OCI-LY3 (cell line): ENCODE measurements at regions not wholly inside any gene's neighbourhood (a gene's known extent, or its start where the extent isn't known, plus 50 kb on each side); places are given as distances from the start of the nearest gene placed in this dataset.

Source experiments
- EZH2phosphoT487 ChIP-seq: fragments of 200-600 bp; shearing (Covaris generic); IDR thresholded peaks from 2 replicates; pipeline ENCODE4 v1.6.1; 2018; ENCODE audit warnings: antibody characterized with exemption, mixed run types, low read depth
- TF ChIP-seq, protein P1 (sequence below): fragments of 200-600, 300-600 bp; sonication (generic); IDR thresholded peaks from 2 replicates; pipeline ENCODE4 v1.5.1; 2014; ENCODE audit warnings: antibody characterized with exemption, low read length, low read depth

DNA sequence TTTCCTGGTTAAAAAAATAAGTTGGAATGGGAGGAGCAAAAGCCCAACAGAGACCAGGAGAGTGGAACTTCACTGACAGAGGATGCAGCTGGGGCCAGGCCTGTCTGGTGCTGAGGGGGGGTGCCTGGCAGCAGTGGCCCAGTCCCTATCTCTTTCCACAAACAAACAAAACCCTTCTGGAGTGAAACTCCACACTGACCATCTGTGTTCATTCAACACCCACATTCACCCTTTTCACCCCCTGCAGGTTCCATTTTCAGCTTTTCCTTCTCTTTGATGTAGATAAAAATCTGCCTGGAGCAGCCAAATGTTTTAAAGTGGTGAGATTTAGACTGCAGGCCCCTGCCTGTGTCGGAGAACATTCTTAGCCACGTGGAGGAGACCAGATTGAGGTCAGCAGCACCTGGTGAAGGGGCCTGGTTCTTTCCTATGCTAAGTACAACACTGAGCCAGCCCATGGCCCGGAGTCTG, 161.4 kb upstream of the CDH11 start:
- TF ChIP-seq, protein P1, sequence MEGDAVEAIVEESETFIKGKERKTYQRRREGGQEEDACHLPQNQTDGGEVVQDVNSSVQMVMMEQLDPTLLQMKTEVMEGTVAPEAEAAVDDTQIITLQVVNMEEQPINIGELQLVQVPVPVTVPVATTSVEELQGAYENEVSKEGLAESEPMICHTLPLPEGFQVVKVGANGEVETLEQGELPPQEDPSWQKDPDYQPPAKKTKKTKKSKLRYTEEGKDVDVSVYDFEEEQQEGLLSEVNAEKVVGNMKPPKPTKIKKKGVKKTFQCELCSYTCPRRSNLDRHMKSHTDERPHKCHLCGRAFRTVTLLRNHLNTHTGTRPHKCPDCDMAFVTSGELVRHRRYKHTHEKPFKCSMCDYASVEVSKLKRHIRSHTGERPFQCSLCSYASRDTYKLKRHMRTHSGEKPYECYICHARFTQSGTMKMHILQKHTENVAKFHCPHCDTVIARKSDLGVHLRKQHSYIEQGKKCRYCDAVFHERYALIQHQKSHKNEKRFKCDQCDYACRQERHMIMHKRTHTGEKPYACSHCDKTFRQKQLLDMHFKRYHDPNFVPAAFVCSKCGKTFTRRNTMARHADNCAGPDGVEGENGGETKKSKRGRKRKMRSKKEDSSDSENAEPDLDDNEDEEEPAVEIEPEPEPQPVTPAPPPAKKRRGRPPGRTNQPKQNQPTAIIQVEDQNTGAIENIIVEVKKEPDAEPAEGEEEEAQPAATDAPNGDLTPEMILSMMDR = no peak
- no peak for TF ChIP-seq EZH2phosphoT487
